SJCRH30 (cell line): ENCODE measurements at regions not wholly inside any gene's neighbourhood (a gene's known extent, or its start where the extent isn't known, plus 50 kb on each side); places are given as distances from the start of the nearest gene placed in this dataset.

Experiments used
- DNase-seq, 2 experiments: peaks; one replicate each; pipeline ENCODE4 v3.0.0-alpha.2; 2015 to 2020
- H3K27ac ChIP-seq: fragments of 250-450 bp; sonication (Bioruptor Pico); 2 replicates; pipeline ENCODE4 v1.5.1; 2020; ENCODE audit warnings: mild to moderate bottlenecking, moderate library complexity
- H3K27me3 ChIP-seq: fragments of 250-450 bp; sonication (Bioruptor Pico); 2 replicates; pipeline ENCODE4 v1.5.1; 2020; ENCODE audit warnings: mild to moderate bottlenecking, moderate library complexity
- H3K36me3 ChIP-seq: fragments of 250-450 bp; sonication (Bioruptor Pico); 2 replicates; pipeline ENCODE4 v1.5.1; 2020; ENCODE audit warnings: mild to moderate bottlenecking, moderate library complexity
- H3K4me1 ChIP-seq: fragments of 250-450 bp; sonication (Bioruptor Pico); 2 replicates; pipeline ENCODE4 v1.5.1; 2020; ENCODE audit warnings: mild to moderate bottlenecking, moderate library complexity
- H3K4me3 ChIP-seq: fragments of 250-450 bp; sonication (Bioruptor Pico); 2 replicates; pipeline ENCODE4 v1.5.1; 2020; ENCODE audit warnings: mild to moderate bottlenecking, moderate library complexity
- H3K9me3 ChIP-seq: fragments of 250-450 bp; sonication (Bioruptor Pico); replicated peaks from 2 replicates; pipeline ENCODE4 v1.5.1; 2020; ENCODE audit warnings: mild to moderate bottlenecking, moderate library complexity

DNA sequence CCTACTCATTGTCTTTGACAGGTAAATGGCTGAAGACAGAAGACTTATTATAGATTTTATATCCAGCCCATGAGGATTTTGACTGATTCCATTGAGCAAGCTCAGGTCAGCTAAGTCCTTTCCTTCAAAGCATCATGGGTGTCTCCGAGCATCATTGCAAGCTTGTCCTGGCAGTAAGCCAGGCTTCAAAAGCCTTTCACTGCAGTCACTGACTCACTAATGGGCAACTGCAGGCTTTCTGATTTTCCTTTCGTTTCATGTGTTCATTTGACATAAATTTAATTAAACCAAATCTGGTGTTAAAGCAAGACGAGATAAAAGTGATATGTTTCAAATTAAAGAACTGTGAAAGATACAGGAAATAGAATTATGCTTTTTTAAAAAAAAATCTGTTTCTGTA lies 426.2 kb downstream of the ANXA1 start:
- no peaks in the 10 kb centered on the region; the same call in 1 of the 2 replicates for H3K9me3 ChIP-seq
- DNase-seq: peak; percentile 5 to 27
- no peaks in the 10 kb centered on the region for H3K27me3 ChIP-seq
- H3K27ac ChIP-seq: no peak overlapping the region
- no peaks in the 10 kb centered on the region for H3K36me3 ChIP-seq
- no peak overlapping the region for H3K4me3 ChIP-seq
- H3K4me1 ChIP-seq: no peaks in the 10 kb centered on the region

DNA sequence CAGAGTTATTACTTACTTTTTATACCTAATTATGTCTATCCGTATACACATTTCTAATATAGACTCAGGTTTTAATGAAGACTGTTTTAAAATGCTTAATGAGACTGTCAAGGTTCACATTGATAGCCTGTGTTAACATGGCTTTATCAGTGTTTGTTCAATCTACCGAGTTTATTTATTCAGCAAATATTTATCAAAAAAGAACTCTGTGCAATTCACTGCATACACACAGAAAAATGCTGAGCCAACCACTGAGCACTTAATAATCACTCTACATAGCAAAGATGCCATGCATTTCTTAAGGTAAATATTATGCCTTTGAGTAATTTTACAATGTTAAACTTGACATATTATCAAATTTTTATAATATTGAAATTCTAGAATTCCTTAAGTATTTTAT lies 428.2 kb downstream of the ANXA1 start:
- no peaks in the 10 kb centered on the region; the same call in 1 of the 2 replicates for H3K9me3 ChIP-seq
- no peaks in the 10 kb centered on the region for H3K36me3 ChIP-seq
- no peaks in the 10 kb centered on the region for H3K27me3 ChIP-seq
- H3K27ac ChIP-seq: no peak overlapping the region
- H3K4me3 ChIP-seq: no peak overlapping the region
- DNase-seq: no peak
- no peaks in the 10 kb centered on the region for H3K4me1 ChIP-seq

DNA sequence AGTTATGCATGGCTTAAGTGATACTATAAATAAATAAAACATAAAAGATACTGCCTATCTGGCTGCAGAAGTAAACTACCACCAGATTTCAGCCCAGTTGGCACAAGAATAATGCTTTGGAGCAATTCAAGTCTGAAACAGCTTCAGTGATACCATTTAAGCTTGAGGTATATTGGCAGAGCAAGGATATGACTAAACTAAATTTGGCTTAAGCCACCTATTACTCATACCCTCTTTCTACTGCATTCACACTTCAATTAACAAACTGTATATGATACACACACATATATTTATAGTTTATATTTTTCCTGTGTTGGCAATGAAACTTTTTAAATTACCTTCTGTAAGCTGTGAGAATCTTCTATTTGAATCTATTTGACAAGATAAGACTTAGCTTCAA lies 431.9 kb downstream of the ANXA1 start:
- Histone ChIP-seq H3K9me3 (no peaks in the 10 kb centered on the region; the same call in 1 of the 2 replicates), H3K27ac (no peak overlapping the region), H3K4me3 (no peak overlapping the region), H3K4me1 (no peaks in the 10 kb centered on the region), H3K36me3 (no peaks in the 10 kb centered on the region), H3K27me3 (no peaks in the 10 kb centered on the region)
- no peak for DNase-seq

DNA sequence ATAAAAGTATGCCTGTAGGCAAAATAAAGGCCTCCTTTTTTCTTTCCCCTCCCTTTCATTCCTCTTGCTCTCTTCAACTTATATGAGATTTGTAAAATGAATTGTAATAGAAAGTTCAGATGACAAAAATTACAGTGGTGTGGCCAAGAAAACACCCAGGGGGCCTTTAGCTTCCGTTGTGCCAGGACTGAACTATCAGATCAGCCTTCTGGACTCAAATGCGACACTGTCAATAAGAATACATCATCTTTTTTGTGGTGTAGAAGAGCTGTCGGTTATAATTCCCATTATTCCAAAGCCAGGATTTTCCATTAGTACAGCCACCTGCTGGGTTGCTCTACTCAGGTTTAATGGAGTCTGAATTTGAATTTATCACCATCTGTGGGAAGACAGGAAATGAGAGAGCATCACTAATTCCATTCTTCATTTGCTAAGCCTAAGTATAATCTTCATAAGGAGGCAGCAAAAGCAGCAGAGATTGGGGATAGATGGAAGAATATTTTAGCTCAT lies 443.4 kb downstream of the ANXA1 start:
- Histone ChIP-seq H3K27ac (no peak overlapping the region), H3K27me3 (peaks cover 3% of the 10 kb centered on the region), H3K36me3 (no peaks in the 10 kb centered on the region), H3K9me3 (no peaks in the 10 kb centered on the region), H3K4me3 (no peak overlapping the region), H3K4me1 (no peaks in the 10 kb centered on the region)
- DNase-seq: no peak

DNA sequence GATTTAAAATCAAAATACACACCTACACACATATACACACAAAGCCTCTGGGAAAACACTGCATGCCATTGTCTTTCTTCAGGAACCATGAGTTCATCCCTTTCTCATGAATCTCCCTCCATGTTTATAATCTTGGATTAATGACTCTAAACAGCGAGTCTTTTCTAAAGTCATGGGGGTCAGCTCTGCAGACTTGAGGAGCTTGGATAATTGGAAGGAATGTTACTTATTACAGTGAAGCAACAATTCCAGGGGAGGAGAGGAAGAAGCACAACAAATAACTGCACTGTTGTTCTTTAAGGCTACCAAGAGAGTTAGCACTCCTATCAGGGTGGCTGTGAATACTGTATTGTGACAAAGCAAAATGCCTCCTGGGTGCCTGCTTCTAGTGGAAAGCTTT lies 444.7 kb downstream of the ANXA1 start:
- Histone ChIP-seq H3K27me3 (peaks cover 3% of the 10 kb centered on the region), H3K36me3 (no peaks in the 10 kb centered on the region), H3K4me1 (no peaks in the 10 kb centered on the region), H3K4me3 (no peak overlapping the region), H3K27ac (no peak overlapping the region), H3K9me3 (no peaks in the 10 kb centered on the region)
- no peak for DNase-seq

DNA sequence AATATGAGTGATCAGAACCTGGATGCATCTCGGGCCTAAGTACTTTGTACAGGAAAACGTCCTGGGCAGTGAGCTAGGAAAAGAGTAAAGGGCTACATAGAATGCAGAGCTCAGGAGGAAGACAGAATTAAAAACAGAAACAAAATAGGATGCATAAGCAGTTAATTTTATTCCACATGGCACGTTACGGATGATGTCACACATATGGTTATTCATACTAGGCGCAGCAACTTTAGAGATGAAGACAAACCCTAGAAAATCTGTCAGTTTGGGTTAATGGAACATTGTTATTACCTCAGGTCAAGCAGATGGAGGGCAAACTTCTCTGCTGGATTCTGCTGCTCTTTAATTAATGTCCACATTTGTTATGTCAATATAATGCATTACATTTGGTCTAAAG lies 445.4 kb downstream of the ANXA1 start:
- Histone ChIP-seq H3K36me3 (no peaks in the 10 kb centered on the region), H3K9me3 (no peaks in the 10 kb centered on the region), H3K27me3 (peaks cover 3% of the 10 kb centered on the region), H3K27ac (no peak overlapping the region), H3K4me1 (no peaks in the 10 kb centered on the region), H3K4me3 (no peak overlapping the region)
- DNase-seq: no peak

DNA sequence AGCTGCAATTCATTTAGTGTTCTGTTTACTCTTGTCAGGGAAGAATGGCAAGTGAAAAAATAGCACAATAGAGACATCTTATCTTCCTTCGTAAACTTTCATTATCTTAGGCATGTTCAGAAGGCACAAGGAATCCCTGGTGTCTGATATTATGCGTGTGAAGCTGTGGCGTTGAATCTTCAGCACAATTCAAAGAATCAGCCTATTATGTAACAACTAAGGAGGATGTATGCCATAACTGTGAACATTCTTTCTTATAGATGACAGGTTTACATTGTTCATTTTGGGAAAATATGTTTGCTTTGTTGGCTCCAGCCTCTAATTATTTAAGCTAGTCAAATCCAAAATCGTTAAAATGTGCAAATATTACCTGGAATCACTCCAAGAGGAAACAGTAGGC lies 446.1 kb downstream of the ANXA1 start:
- Histone ChIP-seq H3K9me3 (no peaks in the 10 kb centered on the region), H3K36me3 (no peaks in the 10 kb centered on the region), H3K27ac (no peak overlapping the region), H3K27me3 (peaks cover 3% of the 10 kb centered on the region), H3K4me1 (no peaks in the 10 kb centered on the region), H3K4me3 (no peak overlapping the region)
- DNase-seq: no peak

DNA sequence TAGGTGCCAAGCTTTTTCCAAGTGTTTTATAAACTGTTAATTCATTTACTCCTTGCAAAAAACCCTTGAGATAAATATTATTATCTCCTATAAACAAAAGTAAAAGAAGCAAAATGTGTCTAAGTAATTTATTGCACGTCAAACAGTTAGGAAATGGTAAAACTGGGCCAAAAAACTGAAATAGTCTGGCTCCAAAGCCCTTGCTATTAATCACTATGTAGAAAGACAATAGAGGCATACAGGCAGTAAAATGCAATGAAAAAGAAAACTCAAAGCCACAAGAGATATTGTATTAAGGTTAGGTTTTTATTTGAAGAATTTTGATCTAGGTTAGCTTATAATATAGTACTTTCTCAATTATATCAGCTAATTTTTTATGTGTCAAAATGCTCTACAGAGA lies 457.7 kb downstream of the ANXA1 start:
- no peak for DNase-seq
- no peak overlapping the region for H3K4me3 ChIP-seq
- no peak overlapping the region for H3K27ac ChIP-seq
- H3K9me3 ChIP-seq: no peaks in the 10 kb centered on the region
- H3K36me3 ChIP-seq: no peaks in the 10 kb centered on the region
- no peaks in the 10 kb centered on the region for H3K27me3 ChIP-seq
- H3K4me1 ChIP-seq: no peaks in the 10 kb centered on the region

DNA sequence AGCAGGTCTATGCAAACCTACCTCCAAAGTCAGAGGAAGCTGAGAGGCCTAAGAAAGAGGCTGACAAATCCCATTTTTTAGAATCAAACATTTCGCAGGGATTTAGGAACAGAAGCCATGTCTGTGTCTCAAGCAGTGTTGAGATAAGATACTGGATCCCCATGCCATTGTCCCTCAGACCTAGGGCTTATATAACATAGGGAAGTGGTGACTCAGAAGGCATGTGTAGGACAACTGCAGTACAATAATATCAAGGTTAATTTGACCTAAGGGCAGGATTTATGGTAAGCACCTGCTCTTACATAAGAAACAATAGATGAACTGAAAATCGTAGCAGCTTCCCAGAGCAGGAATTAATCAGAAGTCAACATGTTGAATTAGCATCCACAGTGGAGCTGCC lies 459.4 kb downstream of the ANXA1 start:
- Histone ChIP-seq H3K27me3 (no peaks in the 10 kb centered on the region), H3K36me3 (no peaks in the 10 kb centered on the region), H3K4me3 (no peak overlapping the region), H3K4me1 (no peaks in the 10 kb centered on the region), H3K27ac (no peak overlapping the region), H3K9me3 (no peaks in the 10 kb centered on the region)
- peak in 1 of 2 experiments; percentile 27 for DNase-seq

DNA sequence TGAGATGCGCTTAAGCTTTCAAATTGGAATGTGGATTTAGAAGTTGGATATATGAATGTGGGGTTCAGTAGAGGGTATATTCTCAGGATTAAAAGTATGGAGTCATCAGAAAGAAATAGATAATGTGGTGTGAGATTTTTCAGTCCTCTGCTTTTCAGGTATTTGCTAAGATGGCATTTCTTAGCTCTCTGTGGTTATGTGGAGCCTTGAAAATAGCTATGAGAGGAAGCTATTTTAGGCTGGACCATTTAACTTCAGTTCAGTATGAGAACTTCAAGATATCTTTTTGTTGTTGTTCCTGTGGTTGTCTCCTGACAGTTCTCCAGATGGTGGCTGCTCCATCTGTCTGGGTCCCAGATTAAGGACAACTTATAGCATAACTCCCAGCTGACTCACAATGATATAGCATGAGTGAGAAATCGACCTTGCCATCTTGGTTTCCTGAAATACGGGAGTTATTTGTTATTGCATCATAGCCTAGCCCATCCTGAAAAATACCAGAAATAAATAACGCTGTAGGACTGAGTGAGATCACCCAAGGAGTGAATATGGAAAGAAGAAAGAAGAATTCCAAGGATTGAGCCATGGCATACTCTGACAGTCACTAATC lies 461.5 kb downstream of the ANXA1 start:
- Histone ChIP-seq H3K27ac (no peak overlapping the region), H3K27me3 (no peaks in the 10 kb centered on the region), H3K36me3 (no peaks in the 10 kb centered on the region), H3K4me1 (no peaks in the 10 kb centered on the region), H3K4me3 (no peak overlapping the region), H3K9me3 (no peaks in the 10 kb centered on the region)
- no peak for DNase-seq

DNA sequence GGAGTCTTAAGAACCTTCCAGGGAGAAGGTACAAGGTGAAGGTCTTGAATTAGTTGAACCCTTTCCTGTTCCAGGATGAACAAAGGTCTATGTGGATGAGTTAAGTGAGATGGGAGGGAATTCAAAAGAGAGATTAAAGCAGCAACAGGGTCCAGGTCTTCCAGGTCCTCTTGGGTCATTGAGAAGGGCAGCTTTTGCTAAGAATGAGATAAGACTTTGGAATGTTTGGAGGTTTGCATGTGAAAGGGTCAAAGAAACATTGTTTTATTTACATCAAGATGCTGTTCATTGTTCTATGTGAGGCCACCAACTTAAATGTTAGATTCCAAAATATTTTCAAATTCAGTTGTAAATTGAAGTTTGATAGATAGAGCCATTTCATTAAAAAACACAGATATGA lies 463.9 kb downstream of the ANXA1 start:
- H3K36me3 ChIP-seq: no peaks in the 10 kb centered on the region
- H3K4me1 ChIP-seq: no peaks in the 10 kb centered on the region
- no peaks in the 10 kb centered on the region for H3K9me3 ChIP-seq
- DNase-seq: no peak
- no peaks in the 10 kb centered on the region for H3K27me3 ChIP-seq
- no peak overlapping the region for H3K27ac ChIP-seq
- H3K4me3 ChIP-seq: no peak overlapping the region

DNA sequence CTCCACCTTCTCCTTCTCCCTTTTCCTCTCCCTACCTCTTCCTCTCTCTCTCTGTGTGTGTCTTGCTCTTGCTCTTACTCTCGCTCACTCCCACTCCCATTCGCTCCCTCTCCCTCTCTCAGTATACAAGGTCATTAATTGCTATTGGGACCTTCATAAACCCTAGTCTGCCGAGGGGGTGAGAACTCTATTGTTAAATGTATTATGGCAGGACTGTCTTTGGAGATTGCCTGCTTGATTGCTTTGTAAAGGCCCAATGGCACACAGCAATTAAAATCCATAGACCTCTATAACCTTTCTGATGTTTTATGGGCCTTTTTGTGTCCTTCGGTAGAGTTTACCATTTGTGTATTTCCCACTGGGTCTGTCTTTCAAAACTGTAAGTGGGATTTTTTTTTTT lies 465.9 kb downstream of the ANXA1 start:
- Histone ChIP-seq H3K27ac (no peak overlapping the region), H3K9me3 (no peaks in the 10 kb centered on the region), H3K4me1 (no peaks in the 10 kb centered on the region), H3K36me3 (no peaks in the 10 kb centered on the region), H3K4me3 (no peak overlapping the region), H3K27me3 (no peaks in the 10 kb centered on the region)
- no peak for DNase-seq

DNA sequence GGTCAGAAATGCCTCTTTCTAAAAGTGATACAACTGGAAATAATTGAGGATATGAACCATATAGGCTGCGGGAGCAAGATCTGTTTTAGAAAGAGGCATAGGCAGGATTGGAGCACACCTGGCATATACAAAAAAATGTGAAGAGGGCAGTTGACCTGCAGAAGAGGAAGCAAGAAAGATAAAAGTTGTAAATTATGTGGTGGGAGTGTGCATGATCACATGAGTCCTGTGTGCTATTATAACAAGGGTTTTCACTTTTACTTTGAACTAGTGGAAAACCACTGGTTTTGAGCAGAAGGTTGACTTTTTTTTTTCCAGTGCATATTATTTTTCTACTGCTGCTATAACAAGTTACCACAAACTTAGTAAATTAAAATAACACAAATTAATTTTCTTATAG lies 489.3 kb downstream of the ANXA1 start:
- H3K36me3 ChIP-seq: no peaks in the 10 kb centered on the region
- DNase-seq: no peak
- no peaks in the 10 kb centered on the region for H3K9me3 ChIP-seq
- H3K4me3 ChIP-seq: no peak overlapping the region
- no peaks in the 10 kb centered on the region for H3K27me3 ChIP-seq
- no peak overlapping the region for H3K27ac ChIP-seq
- H3K4me1 ChIP-seq: no peaks in the 10 kb centered on the region

DNA sequence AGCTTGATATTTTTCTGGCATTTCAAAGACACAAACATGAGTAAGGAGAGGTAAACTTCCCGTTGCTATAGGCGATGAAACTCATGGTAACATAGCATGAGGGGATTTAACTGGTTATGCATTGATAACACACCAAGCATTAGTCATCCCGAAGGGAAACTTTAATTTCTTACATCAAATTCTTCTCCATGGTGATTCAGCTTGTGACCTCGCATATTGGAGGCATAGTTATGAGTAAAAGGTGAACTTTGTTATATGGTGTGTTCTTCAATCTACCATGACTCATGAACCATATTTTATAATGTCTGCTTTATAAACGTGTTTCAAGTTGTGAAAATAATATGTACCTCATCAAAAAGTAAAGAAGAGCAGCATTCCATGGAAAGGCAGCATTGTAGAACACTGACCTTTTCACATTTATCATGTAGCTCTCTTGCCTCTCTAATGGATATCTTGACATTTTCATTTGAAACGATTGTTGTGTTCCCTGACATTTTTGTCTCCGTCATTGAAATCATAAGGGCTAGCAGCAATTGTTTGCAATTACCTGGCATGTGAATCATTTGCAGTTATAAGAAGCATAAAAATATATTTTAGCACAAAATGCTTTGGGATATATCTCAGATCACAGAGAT lies 491.8 kb downstream of the ANXA1 start:
- Histone ChIP-seq H3K4me1 (no peaks in the 10 kb centered on the region), H3K27me3 (no peaks in the 10 kb centered on the region), H3K36me3 (no peaks in the 10 kb centered on the region), H3K9me3 (no peaks in the 10 kb centered on the region), H3K4me3 (no peak overlapping the region), H3K27ac (no peak overlapping the region)
- DNase-seq: no peak

DNA sequence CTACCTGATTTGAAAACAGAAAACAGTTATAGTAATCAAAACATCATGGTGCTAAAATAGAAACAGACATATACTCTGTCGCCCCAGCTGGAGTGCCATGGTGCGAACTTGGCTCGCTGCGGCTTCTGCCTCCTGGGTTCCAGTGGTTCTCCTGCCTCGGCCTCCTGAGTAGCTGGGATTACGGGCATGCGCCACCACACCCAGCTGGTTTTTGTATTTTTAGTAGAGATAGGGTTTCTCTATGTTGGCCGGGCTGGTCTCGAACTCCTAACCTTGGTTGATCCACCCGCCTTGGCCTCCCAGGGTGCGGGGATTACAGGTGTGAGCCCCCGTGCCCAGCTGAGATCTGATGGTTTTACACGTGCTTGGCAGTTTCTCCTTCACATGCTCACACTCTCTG lies 495.9 kb downstream of the ANXA1 start:
- no peak overlapping the region for H3K4me3 ChIP-seq
- no peaks in the 10 kb centered on the region for H3K4me1 ChIP-seq
- no peaks in the 10 kb centered on the region for H3K27me3 ChIP-seq
- no peak for DNase-seq
- H3K9me3 ChIP-seq: no peaks in the 10 kb centered on the region
- H3K36me3 ChIP-seq: no peaks in the 10 kb centered on the region
- no peak overlapping the region for H3K27ac ChIP-seq

DNA sequence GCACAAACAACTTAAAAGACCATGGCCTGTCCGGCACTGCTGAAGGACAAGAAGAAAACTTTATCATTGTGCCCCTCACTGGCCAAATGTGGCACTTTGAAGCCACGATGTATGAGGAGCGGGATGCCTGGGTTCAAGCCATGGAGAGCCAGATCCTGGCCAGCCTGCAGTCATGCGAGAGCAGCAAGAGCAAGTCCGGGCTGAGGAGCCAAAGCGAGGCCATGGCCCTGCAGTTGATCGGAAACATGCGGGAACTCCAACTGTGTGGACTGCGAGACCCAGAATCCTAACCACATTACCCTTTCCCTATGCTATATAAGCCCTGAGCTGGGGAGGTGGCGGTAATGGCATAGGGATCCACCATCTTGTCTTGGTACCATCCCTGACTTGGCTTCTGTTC lies 497.9 kb downstream of the ANXA1 start:
- Histone ChIP-seq H3K27me3 (no peaks in the 10 kb centered on the region), H3K27ac (no peak overlapping the region), H3K36me3 (no peaks in the 10 kb centered on the region), H3K9me3 (no peaks in the 10 kb centered on the region), H3K4me3 (no peak overlapping the region), H3K4me1 (no peaks in the 10 kb centered on the region)
- DNase-seq: no peak
